T-helper 17 cell (primary cell): ENCODE measurements at regions not wholly inside any gene's neighbourhood (a gene's known extent, or its start where the extent isn't known, plus 50 kb on each side); places are given as distances from the start of the nearest gene placed in this dataset.
"Not testable (repeated sequence)": the region's sequence is repeated elsewhere in the genome, so short reads cannot be mapped to it uniquely, and the experiment has no call there.

Experiments
- ATAC-seq: fragments of 150-1000 bp; cut with Tn5 transposase; 2 replicates; pipeline ENCODE4 v1.10.0; 2021; ENCODE audit warnings: mild to moderate bottlenecking, moderate library complexity
- DNase-seq, 3 donors: peaks; one replicate each; pipeline versions ENCODE4 v3.0.0 to v3.0.0-alpha.2; 2020 to 2021
- H3K9me3 ChIP-seq: one replicate; pipeline ENCODE4 v1.7.0; 2013; ENCODE audit warnings: low read length, mild to moderate bottlenecking; ENCODE audit not compliant: control insufficient read depth, poor library complexity, severe bottlenecking
- H3K27ac Mint-ChIP-seq: one replicate; pipeline ENCODE4 v1.8.0; 2022; ENCODE audit warnings: mild to moderate bottlenecking, moderate library complexity, mixed read lengths
- H3K27me3 Mint-ChIP-seq: one replicate; pipeline ENCODE4 v1.8.0; 2022; ENCODE audit warnings: mixed read lengths
- H3K36me3 Mint-ChIP-seq: one replicate; pipeline ENCODE4 v1.8.0; 2022; ENCODE audit warnings: low read depth, mixed read lengths
- H3K4me1 Mint-ChIP-seq: one replicate; pipeline ENCODE4 v1.8.0; 2022; ENCODE audit warnings: mild to moderate bottlenecking, mixed read lengths
- H3K4me3 Mint-ChIP-seq: one replicate; pipeline ENCODE4 v1.8.0; 2022; ENCODE audit warnings: mild to moderate bottlenecking, moderate library complexity, mixed read lengths

DNA sequence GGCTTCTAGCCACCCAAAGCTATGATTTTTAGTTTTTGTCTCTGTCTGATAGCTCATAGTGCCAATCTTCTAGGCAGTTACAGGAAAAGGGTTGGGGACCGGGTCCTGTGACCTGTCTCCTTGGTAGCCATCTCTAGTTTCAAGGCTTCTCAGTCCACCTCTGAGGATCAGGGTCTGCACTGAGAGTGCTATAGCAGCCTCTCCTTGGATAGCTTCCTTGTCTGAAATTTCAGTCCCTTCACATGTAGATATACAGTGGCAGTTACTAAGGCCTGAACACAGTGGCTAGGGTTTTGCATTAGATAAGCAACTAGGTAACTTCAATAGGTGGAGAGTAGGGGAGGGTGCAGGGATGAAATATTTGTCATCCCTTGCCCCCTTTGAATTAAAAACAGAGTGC, 321.3 kb downstream of the SEMA3D start:
- Mint-ChIP-seq H3K36me3 (no peaks in the 10 kb centered on the region), H3K4me3 (no peak overlapping the region), H3K27me3 (no peaks in the 10 kb centered on the region), H3K4me1 (no peaks in the 10 kb centered on the region), H3K27ac (no peak overlapping the region)
- ATAC-seq (no peak), DNase-seq (no peak)
- no peaks in the 10 kb centered on the region for H3K9me3 ChIP-seq

- no peak overlapping the region for H3K4me3 Mint-ChIP-seq
- H3K9me3 ChIP-seq: no peaks in the 10 kb centered on the region
- no peaks in the 10 kb centered on the region for H3K36me3 Mint-ChIP-seq
- no peak overlapping the region for H3K27ac Mint-ChIP-seq
- H3K27me3 Mint-ChIP-seq: no peaks in the 10 kb centered on the region
- ATAC-seq (no peak), DNase-seq (no peak)
- no peaks in the 10 kb centered on the region for H3K4me1 Mint-ChIP-seq
Observed at GRCh38 chr7:84857336-84857735, 329.5 kb downstream of the SEMA3D start.

DNA sequence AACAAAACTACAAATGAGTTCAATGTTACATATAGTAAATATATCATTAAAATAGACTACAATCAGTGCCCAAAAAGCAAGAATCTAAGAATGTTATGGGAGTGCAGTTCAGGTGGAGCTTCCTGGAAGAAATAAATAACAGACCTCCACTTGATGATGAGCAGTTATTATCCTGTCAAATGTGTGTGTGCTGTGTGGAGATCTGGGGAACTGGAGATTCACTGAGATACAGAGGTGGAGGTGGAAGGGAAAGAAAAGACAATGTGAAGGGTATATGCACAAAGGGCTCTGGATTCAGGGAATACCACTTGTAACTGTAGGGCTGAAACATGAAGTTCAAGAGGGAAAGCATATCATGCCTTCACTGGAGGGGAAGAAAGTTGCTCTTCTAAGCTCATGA, 331.1 kb downstream of the SEMA3D start:
- Mint-ChIP-seq H3K27me3 (no peaks in the 10 kb centered on the region), H3K4me3 (no peak overlapping the region), H3K4me1 (no peaks in the 10 kb centered on the region), H3K36me3 (no peaks in the 10 kb centered on the region), H3K27ac (no peak overlapping the region)
- ATAC-seq (no peak), DNase-seq (no peak)
- no peaks in the 10 kb centered on the region for H3K9me3 ChIP-seq

- not testable (repeated sequence) for H3K4me3 Mint-ChIP-seq, ATAC-seq, H3K27me3 Mint-ChIP-seq, H3K4me1 Mint-ChIP-seq, H3K9me3 ChIP-seq, H3K36me3 Mint-ChIP-seq, H3K27ac Mint-ChIP-seq, DNase-seq
Observed at GRCh38 chr7:84848974-84849372, 337.9 kb downstream of the SEMA3D start.

- H3K27me3 Mint-ChIP-seq: no peaks in the 10 kb centered on the region
- H3K4me1 Mint-ChIP-seq: no peaks in the 10 kb centered on the region
Observed at GRCh38 chr7:84848219-84848973, 338.5 kb downstream of the SEMA3D start.

GRCh38 chr7:84847790-84848189, 339.1 kb downstream of the SEMA3D start:
- Mint-ChIP-seq H3K36me3 (no peaks in the 10 kb centered on the region), H3K4me3 (no peak overlapping the region), H3K27me3 (no peaks in the 10 kb centered on the region), H3K27ac (no peak overlapping the region), H3K4me1 (no peaks in the 10 kb centered on the region)
- no peak for ATAC-seq
- no peak for DNase-seq
- no peaks in the 10 kb centered on the region for H3K9me3 ChIP-seq

More at GRCh38 chr7:84848219-84848973, 338.5 kb downstream of the SEMA3D start:
- Mint-ChIP-seq H3K27ac (no peak overlapping the region), H3K4me3 (no peak overlapping the region), H3K36me3 (no peaks in the 10 kb centered on the region)
- H3K9me3 ChIP-seq: no peaks in the 10 kb centered on the region
- DNase-seq: no peak
- ATAC-seq: no peak

GRCh38 chr7:84847038-84847437, 339.8 kb downstream of the SEMA3D start:
- no peaks in the 10 kb centered on the region for H3K4me1 Mint-ChIP-seq
- no peak overlapping the region for H3K4me3 Mint-ChIP-seq
- no peaks in the 10 kb centered on the region for H3K9me3 ChIP-seq
- H3K27me3 Mint-ChIP-seq: no peaks in the 10 kb centered on the region
- H3K36me3 Mint-ChIP-seq: no peaks in the 10 kb centered on the region
- no peak overlapping the region for H3K27ac Mint-ChIP-seq
- ATAC-seq: no peak
- no peak for DNase-seq

DNA sequence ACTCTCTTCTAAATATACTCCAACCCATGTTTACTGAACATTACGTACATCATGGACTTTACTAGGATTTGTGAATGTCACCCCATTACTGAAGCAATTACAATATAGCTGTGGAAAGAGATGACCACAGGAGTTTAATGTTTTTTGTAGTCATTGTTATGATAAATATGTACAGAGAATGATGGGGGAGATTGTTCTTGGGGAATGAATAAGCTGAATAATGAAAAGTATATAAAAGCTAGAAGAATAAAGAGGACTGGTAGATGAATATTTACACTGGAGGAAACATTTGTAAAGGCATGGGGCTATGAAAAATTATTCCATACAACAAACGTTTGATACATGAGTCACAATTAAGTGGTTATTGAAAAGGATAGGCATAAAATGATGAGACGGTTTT, 340.9 kb downstream of the SEMA3D start:
- no peaks in the 10 kb centered on the region for H3K27me3 Mint-ChIP-seq
- H3K36me3 Mint-ChIP-seq: no peaks in the 10 kb centered on the region
- no peak overlapping the region for H3K4me3 Mint-ChIP-seq
- no peak for DNase-seq
- no peaks in the 10 kb centered on the region for H3K9me3 ChIP-seq
- no peak for ATAC-seq
- H3K4me1 Mint-ChIP-seq: no peaks in the 10 kb centered on the region
- no peak overlapping the region for H3K27ac Mint-ChIP-seq

GRCh38 chr7:84844771-84845170, 342.1 kb downstream of the SEMA3D start:
- no peak overlapping the region for H3K27ac Mint-ChIP-seq
- no peak overlapping the region for H3K4me3 Mint-ChIP-seq
- H3K4me1 Mint-ChIP-seq: no peaks in the 10 kb centered on the region
- H3K27me3 Mint-ChIP-seq: no peaks in the 10 kb centered on the region
- DNase-seq: no peak
- H3K9me3 ChIP-seq: no peaks in the 10 kb centered on the region
- H3K36me3 Mint-ChIP-seq: no peaks in the 10 kb centered on the region
- no peak for ATAC-seq

GRCh38 chr7:84841809-84842208, 345.0 kb downstream of the SEMA3D start:
- Mint-ChIP-seq H3K27ac (no peak overlapping the region), H3K4me3 (no peak overlapping the region), H3K27me3 (no peaks in the 10 kb centered on the region), H3K4me1 (no peaks in the 10 kb centered on the region), H3K36me3 (no peaks in the 10 kb centered on the region)
- ATAC-seq: no peak
- DNase-seq: no peak
- no peaks in the 10 kb centered on the region for H3K9me3 ChIP-seq

DNA sequence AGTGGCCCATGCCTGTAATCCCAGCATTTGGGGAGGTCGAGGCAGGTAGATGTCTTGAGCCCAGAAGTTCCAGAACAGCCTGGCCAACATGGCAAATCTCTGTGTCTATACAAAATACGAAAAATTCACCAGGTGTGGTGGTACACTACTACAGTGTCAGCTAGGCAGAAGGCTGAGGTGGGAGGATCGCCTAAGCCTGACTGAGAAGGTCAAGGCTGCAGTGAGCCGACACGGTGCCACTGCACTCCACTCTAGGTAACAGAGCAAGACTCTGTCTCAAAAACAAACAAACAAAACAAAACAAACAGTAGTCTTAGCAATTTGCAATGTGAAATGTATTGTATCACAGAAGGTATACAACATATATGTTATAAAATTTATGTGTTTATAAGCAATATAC, 348.0 kb downstream of the SEMA3D start:
- no peaks in the 10 kb centered on the region for H3K9me3 ChIP-seq
- Mint-ChIP-seq H3K4me3 (no peak overlapping the region), H3K4me1 (no peaks in the 10 kb centered on the region)

GRCh38 chr7:84837405-84837804, 349.5 kb downstream of the SEMA3D start:
- no peak overlapping the region for H3K4me3 Mint-ChIP-seq
- DNase-seq (no peak), ATAC-seq (no peak)
- no peaks in the 10 kb centered on the region for H3K4me1 Mint-ChIP-seq
- no peaks in the 10 kb centered on the region for H3K27me3 Mint-ChIP-seq
- no peaks in the 10 kb centered on the region for H3K9me3 ChIP-seq
- no peaks in the 10 kb centered on the region for H3K36me3 Mint-ChIP-seq
- H3K27ac Mint-ChIP-seq: no peak overlapping the region

More for the DNA sequence above, 348.0 kb downstream of the SEMA3D start:
- ATAC-seq: no peak
- Mint-ChIP-seq H3K27me3 (no peaks in the 10 kb centered on the region), H3K36me3 (no peaks in the 10 kb centered on the region), H3K27ac (no peak overlapping the region)
- no peak for DNase-seq

DNA sequence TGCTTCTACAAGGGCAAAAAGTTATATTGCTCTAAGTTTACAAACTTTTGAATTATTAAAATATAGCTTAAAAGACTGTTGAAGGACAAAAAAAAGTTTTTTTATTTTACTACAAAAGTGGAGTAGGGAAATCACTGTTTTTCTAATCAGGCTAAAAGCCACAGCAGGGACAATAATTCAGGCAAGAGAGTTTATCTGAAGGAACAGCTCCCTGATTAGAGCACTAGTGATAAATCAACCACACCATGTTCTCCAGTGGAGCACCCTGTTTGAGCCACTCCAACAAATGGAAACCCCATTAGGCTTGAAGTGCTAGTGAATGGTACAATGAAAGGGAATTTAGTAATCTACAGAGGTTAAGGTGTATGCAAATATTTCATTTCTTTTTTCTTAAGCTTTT, 357.1 kb downstream of the SEMA3D start:
- ATAC-seq: no peak
- DNase-seq: no peak
- no peaks in the 10 kb centered on the region for H3K9me3 ChIP-seq
- Mint-ChIP-seq H3K27me3 (no peaks in the 10 kb centered on the region), H3K4me1 (no peaks in the 10 kb centered on the region), H3K27ac (no peak overlapping the region), H3K4me3 (no peak overlapping the region), H3K36me3 (no peaks in the 10 kb centered on the region)

DNA sequence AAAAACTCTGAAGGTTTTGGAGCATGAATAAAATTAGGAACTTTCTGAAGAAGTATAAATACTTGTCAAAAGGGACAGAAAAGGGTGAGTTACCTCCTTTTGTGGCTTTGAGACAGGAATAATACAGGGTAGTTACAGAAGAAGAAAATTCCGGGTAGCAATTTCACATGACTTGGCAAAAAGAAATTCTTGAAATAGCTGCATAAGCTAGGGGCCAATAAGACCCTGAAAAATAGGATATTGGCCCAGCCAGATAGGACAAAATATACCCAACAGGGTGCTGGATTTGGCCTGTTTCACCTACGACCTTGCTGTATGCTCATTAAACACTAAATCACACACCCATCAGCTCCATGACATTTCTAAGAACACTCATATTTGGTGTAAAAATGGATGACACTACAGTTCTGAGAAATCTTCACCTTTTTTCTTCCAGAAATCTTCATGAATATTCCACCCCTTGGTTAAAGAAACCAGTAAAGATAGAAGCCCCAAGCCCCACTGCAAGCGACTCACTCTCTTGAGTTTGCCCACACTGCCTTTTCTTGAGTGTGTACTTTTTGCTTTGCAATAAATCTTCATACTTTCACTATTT, 362.7 kb downstream of the SEMA3D start:
- Mint-ChIP-seq H3K27ac (no peak overlapping the region), H3K36me3 (no peaks in the 10 kb centered on the region), H3K27me3 (no peaks in the 10 kb centered on the region), H3K4me3 (no peak overlapping the region), H3K4me1 (no peaks in the 10 kb centered on the region)
- ATAC-seq: no peak
- no peak for DNase-seq
- no peaks in the 10 kb centered on the region for H3K9me3 ChIP-seq
